ENCODE measurements at regions not wholly inside any gene's neighbourhood (a gene's known extent, or its start where the extent isn't known, plus 50 kb on each side); places are given as distances from the start of the nearest gene placed in this dataset.

DNA sequence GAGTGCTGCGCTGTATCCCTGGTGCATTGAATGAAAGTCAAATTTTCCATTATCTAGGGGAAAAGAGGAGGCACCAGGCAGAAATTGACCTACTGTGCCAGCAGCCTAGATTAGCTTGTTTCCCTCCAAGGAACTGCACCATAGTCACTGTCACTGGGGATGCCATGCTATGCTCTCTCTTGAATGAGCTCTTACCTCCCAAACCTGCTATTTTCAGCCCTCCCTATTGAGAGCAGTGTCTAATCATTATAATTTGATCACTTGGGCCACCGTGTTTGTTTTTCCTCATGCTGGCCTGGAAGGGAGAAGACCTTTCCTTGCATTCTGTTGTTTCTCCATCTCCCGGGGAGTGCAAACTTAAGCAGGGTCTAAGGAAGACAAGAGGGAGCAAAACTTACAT lies 492.9 kb downstream of the SIPA1L2 start:
- Histone ChIP-seq H3K27ac (no peak overlapping the region), H3K4me2 (no peak overlapping the region), H3K27me3 (ENCODE audit: insufficient read depth, low read depth) (no peaks in the 10 kb centered on the region), H3K79me2 (ENCODE audit: insufficient read depth, low read depth) (no peaks in the 10 kb centered on the region), H2AFZ (ENCODE audit: low read depth) (no peak overlapping the region), H4K20me1 (ENCODE audit: insufficient read depth) (no peaks in the 10 kb centered on the region), H3K9ac (no peak overlapping the region), H3K36me3 (ENCODE audit: insufficient read depth) (no peaks in the 10 kb centered on the region; the same call in 1 of the 2 replicates), H3K4me3 (IDR thresholded peaks at IDR 0.05; ENCODE audit: insufficient read depth, low read depth, low read length) (no peak overlapping the region), H3K4me1 (ENCODE audit: low read depth, poor library complexity, severe bottlenecking) (no peaks in the 10 kb centered on the region)
- no peak for TF ChIP-seq CTCF (conservative IDR thresholded peaks at IDR 0.05; ENCODE audit: low read depth, low read length)

GRCh38 chr1:232136136-232136535 lies 493.8 kb downstream of the SIPA1L2 start:
- H4K20me1 ChIP-seq (ENCODE audit: insufficient read depth), result no peaks in the 10 kb centered on the region
- H3K4me1 ChIP-seq (ENCODE audit: low read depth, poor library complexity, severe bottlenecking), result no peaks in the 10 kb centered on the region
- no peaks in the 10 kb centered on the region; the same call in 1 of the 2 replicates for H3K36me3 ChIP-seq (ENCODE audit: insufficient read depth)
- H3K27ac ChIP-seq, result no peak overlapping the region
- no peak overlapping the region for H3K9ac ChIP-seq
- H3K79me2 ChIP-seq (ENCODE audit: insufficient read depth, low read depth), result no peaks in the 10 kb centered on the region
- H3K27me3 ChIP-seq (ENCODE audit: insufficient read depth, low read depth), result no peaks in the 10 kb centered on the region
- TF ChIP-seq CTCF (conservative IDR thresholded peaks at IDR 0.05; ENCODE audit: low read depth, low read length), result no peak
- H3K4me3 ChIP-seq (IDR thresholded peaks at IDR 0.05; ENCODE audit: insufficient read depth, low read depth, low read length), result no peak overlapping the region
- no peak overlapping the region for H2AFZ ChIP-seq (ENCODE audit: low read depth)
- no peak overlapping the region for H3K4me2 ChIP-seq

GRCh38 chr1:232134365-232134764 lies 495.6 kb downstream of the SIPA1L2 start:
- no peak overlapping the region for H3K9ac ChIP-seq
- no peaks in the 10 kb centered on the region; the same call in 1 of the 2 replicates for H3K36me3 ChIP-seq (ENCODE audit: insufficient read depth)
- H4K20me1 ChIP-seq (ENCODE audit: insufficient read depth), result no peaks in the 10 kb centered on the region
- H2AFZ ChIP-seq (ENCODE audit: low read depth), result no peak overlapping the region
- H3K27me3 ChIP-seq (ENCODE audit: insufficient read depth, low read depth), result no peaks in the 10 kb centered on the region
- H3K4me3 ChIP-seq (IDR thresholded peaks at IDR 0.05; ENCODE audit: insufficient read depth, low read depth, low read length), result no peak overlapping the region
- no peak for TF ChIP-seq CTCF (conservative IDR thresholded peaks at IDR 0.05; ENCODE audit: low read depth, low read length)
- H3K79me2 ChIP-seq (ENCODE audit: insufficient read depth, low read depth), result no peaks in the 10 kb centered on the region
- no peak overlapping the region for H3K4me2 ChIP-seq
- H3K4me1 ChIP-seq (ENCODE audit: low read depth, poor library complexity, severe bottlenecking), result no peaks in the 10 kb centered on the region
- H3K27ac ChIP-seq, result no peak overlapping the region

DNA sequence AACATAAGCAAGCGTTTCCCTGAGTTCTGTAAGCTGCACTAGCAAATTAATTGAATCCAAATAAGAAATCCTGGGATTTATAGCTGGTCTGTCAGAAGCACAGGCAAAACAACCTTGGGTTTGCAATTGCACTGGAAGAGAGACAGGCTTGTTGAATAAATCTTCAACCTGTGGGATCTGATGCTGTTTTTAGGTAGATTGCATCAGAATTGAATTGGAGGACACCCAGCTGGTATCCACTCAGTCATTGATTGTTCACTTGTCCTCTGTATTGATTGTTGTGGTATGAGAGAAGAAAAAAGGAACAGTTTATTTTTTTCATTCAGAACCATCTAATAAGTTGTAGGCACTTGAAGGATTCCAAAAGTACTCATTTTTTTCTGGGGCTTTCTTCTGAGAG lies 497.4 kb downstream of the SIPA1L2 start:
- Histone ChIP-seq H3K27ac (no peak overlapping the region), H4K20me1 (ENCODE audit: insufficient read depth) (no peaks in the 10 kb centered on the region), H3K27me3 (ENCODE audit: insufficient read depth, low read depth) (no peaks in the 10 kb centered on the region), H3K79me2 (ENCODE audit: insufficient read depth, low read depth) (no peaks in the 10 kb centered on the region), H3K4me1 (ENCODE audit: low read depth, poor library complexity, severe bottlenecking) (no peaks in the 10 kb centered on the region), H2AFZ (ENCODE audit: low read depth) (no peak overlapping the region), H3K36me3 (ENCODE audit: insufficient read depth) (no peaks in the 10 kb centered on the region; the same call in 1 of the 2 replicates), H3K9ac (no peak overlapping the region), H3K4me2 (no peak overlapping the region; the same call in 1 of the 2 replicates), H3K4me3 (IDR thresholded peaks at IDR 0.05; ENCODE audit: insufficient read depth, low read depth, low read length) (no peak overlapping the region)
- TF ChIP-seq CTCF (conservative IDR thresholded peaks at IDR 0.05; ENCODE audit: low read depth, low read length), result no peak
